Thyroid gland (tissue), 4 donors: ENCODE measurements at regions not wholly inside any gene's neighbourhood (a gene's known extent, or its start where the extent isn't known, plus 50 kb on each side); places are given as distances from the start of the nearest gene placed in this dataset.

Experiments used
- POLR2A ChIP-seq, 2 donors: fragments of 450-650 bp; IDR thresholded peaks; one replicate each; pipeline ENCODE4 v1.6.1; 2017; ENCODE audit warnings: antibody characterized with exemption in 2 of 2, mild to moderate bottlenecking in 2 of 2, moderate library complexity in 1 of 2
- TF ChIP-seq, protein P1 (sequence below), 6 experiments: fragments of 200-600 bp in 3 of 6; fragments of 450-650 bp in 3 of 6; sonication (generic) in 3 of 6; IDR thresholded peaks; one replicate each; pipeline ENCODE4 v1.5.1; 2016 to 2019; ENCODE audit warnings: antibody characterized with exemption in 6 of 6, mild to moderate bottlenecking in 2 of 6, inconsistent platforms in 1 of 6, moderate library complexity in 1 of 6

DNA sequence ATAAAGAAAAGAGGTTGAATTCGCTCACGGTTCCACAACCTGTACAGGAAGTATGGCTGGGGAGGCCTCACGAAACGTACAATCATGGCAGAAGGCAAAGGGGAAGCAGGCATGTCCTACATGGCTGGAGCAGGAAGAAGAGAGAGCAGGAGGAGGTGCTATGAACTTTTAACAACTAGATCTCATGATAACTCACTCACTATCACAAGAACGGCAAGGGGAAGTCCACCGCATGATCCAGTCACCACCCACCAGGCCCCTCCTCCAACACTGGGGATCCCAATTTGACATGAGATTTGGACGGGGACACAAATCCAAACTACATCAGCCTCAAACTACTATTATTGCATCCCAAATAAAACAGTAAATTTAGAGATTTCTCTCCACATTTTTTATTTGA, 53.6 kb upstream of the CST7 start:
- TF ChIP-seq POLR2A (IDR thresholded peaks at IDR 0.05), result no peak
- TF ChIP-seq, protein P1, sequence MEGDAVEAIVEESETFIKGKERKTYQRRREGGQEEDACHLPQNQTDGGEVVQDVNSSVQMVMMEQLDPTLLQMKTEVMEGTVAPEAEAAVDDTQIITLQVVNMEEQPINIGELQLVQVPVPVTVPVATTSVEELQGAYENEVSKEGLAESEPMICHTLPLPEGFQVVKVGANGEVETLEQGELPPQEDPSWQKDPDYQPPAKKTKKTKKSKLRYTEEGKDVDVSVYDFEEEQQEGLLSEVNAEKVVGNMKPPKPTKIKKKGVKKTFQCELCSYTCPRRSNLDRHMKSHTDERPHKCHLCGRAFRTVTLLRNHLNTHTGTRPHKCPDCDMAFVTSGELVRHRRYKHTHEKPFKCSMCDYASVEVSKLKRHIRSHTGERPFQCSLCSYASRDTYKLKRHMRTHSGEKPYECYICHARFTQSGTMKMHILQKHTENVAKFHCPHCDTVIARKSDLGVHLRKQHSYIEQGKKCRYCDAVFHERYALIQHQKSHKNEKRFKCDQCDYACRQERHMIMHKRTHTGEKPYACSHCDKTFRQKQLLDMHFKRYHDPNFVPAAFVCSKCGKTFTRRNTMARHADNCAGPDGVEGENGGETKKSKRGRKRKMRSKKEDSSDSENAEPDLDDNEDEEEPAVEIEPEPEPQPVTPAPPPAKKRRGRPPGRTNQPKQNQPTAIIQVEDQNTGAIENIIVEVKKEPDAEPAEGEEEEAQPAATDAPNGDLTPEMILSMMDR (IDR thresholded peaks at IDR 0.05), result no peak
